Heart right ventricle (tissue), 16 donors: ENCODE measurements at regions not wholly inside any gene's neighbourhood (a gene's known extent, or its start where the extent isn't known, plus 50 kb on each side); places are given as distances from the start of the nearest gene placed in this dataset.

Experiments used
- ATAC-seq, 8 donors: fragments of 200-7000 bp; cut with Tn5 transposase; one replicate each; pipeline ENCODE4 v1.9.1; 2020; ENCODE audit warnings: mild to moderate bottlenecking in 8 of 8, moderate library complexity in 8 of 8, moderate number of reproducible peaks in 1 of 8
- DNase-seq, 2 donors: peaks; one replicate each; pipeline ENCODE4 v3.0.0-alpha.2; 2020
- H3K27ac ChIP-seq, 10 donors: fragments of 200-600 bp; sonication (generic) in 2 of 10; one replicate each; pipeline versions ENCODE4 v1.5.0 to v1.8.0; 2020 to 2022; ENCODE audit warnings: mild to moderate bottlenecking in 3 of 10
- H3K27me3 ChIP-seq, 7 donors: fragments of 200-600 bp; one replicate each; pipeline ENCODE4 v1.8.0; 2021 to 2022; ENCODE audit warnings: mild to moderate bottlenecking in 2 of 7
- H3K36me3 ChIP-seq, 9 donors: fragments of 200-600 bp; sonication (generic) in 1 of 9; one replicate each; pipeline versions ENCODE4 v1.5.0 to v1.8.0; 2020 to 2022; ENCODE audit warnings: mild to moderate bottlenecking in 2 of 9
- H3K4me1 ChIP-seq, 9 donors: fragments of 200-600 bp; sonication (generic) in 1 of 9; one replicate each; pipeline versions ENCODE4 v1.5.0 to v1.8.0; 2020 to 2022; ENCODE audit warnings: mild to moderate bottlenecking in 4 of 9
- H3K4me3 ChIP-seq, 10 donors: fragments of 200-600 bp; sonication (generic) in 2 of 10; one replicate each; pipeline versions ENCODE4 v1.5.0 to v1.8.0; 2020 to 2022; ENCODE audit warnings: mild to moderate bottlenecking in 7 of 10, moderate library complexity in 2 of 10
- H3K9me3 ChIP-seq, 11 donors: fragments of 200-600 bp in 10 of 11; sonication (generic) in 2 of 11; one replicate each; pipeline versions ENCODE4 v1.5.0 to v1.8.0; 2013 to 2022; ENCODE audit warnings: mild to moderate bottlenecking in 2 of 11, control low read depth in 1 of 11, moderate library complexity in 1 of 11
- CTCF ChIP-seq, 9 donors: fragments of 200-600 bp; sonication (generic) in 2 of 9; IDR thresholded peaks; one replicate each; pipeline versions ENCODE4 v1.5.0 to v1.8.0; 2021 to 2022; ENCODE audit warnings: antibody characterized with exemption in 9 of 9, mild to moderate bottlenecking in 5 of 9, moderate library complexity in 1 of 9
- WGBS, 2 donors: extraction: QIAGEN DNeasy Blood & Tissue Kit; methylation state at CpG; one replicate each; pipeline ENCODE4 v1.1.7; 2013; ENCODE audit warnings: inconsistent platforms in 1 of 2; 5-methylcytosine and 5-hydroxymethylcytosine counted together
- intact Hi-C, 10 donors: fragments of 100-400 bp; cut with DNase I; formaldehyde crosslinking; loops; one replicate each; pipeline versions ENCODE4 v1.11.1 to v1.14.2; 2022
- donor health status: Arrhythmogenic right ventricular cardiomyopathy.
- donor health status: ischemic (EF 13 %, LVEDD 7.1; RV severe dilation, severe dysfunction).
- donor health status: healthy with polysubstance abuse.
- donor health status: DM: no; HTN: yes; CAD: no.
- donor health status: DM: no; HTN: no; CAD: no.
- donor health status: ischemic (EF 25% LVEDD 6.9; RV normal size, moderate dysfunction).
- donor health status: ischemic (EF 25% LVEDD 5.7; RV mildly dilated, moderate dysfunction).
- donor health status: healthy.
- donor health status: DM: yes; HTN: yes; CAD: no.
- donor health status: Ischemic cardiomyopathy.
- donor health status: ischemic (EF 35%, LVEDD 5.7; RV mildly dilated, moderate dysfunction).
- donor health status: nonischemic (EF 11% LVEDD 7.7; RV severe dilation, severe dysfunction).
- donor health status: DM: yes; HTN: yes; CAD: no.
- donor health status: PGD.
- donor health status: ischemic (EF 29% LVEDD 5.4; RV normal size, mild dysfunction).
- donor health status: nonischemic (EF 23%, LVEDD 6.1; RV moderate dilation, normal function).

DNA sequence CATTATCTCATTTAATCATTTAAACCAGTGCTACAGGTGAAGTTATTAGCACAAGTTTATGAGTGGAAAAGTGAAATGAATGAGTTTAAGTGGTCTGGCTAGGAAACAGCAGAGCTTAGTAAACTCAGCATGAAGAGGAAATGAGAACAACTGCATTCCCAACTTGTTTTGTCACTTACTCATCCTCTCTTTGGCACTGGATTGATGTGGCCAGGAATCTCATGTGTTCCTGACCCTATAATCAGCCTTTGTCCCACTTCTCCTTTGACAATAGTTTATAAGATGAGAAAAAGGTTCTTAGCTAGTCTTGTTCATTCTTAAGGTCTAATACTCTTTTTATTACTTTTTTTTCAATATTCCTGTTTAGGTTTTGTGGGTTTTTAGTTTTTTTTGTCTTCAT, 559.2 kb upstream of the TLE4 start:
- H3K4me1 ChIP-seq: no peaks in the 10 kb centered on the region
- ATAC-seq (no peak), DNase-seq (no peak)
- H3K36me3 ChIP-seq: no peaks in the 10 kb centered on the region
- H3K9me3 ChIP-seq: no peaks in the 10 kb centered on the region
- intact Hi-C loops: no loop called here
- H3K27ac ChIP-seq: no peak overlapping the region
- TF ChIP-seq CTCF (IDR thresholded peaks at IDR 0.05): no peak
- H3K27me3 ChIP-seq: no peaks in the 10 kb centered on the region
- H3K4me3 ChIP-seq: no peak overlapping the region

- 59 to 63% methylated on average over 3 of the region's 3 CpGs for WGBS, 2 donors
- Histone ChIP-seq H3K4me1 (no peaks in the 10 kb centered on the region), H3K9me3 (no peaks in the 10 kb centered on the region), H3K27me3 (no peaks in the 10 kb centered on the region), H3K27ac (no peak overlapping the region), H3K4me3 (no peak overlapping the region), H3K36me3 (no peaks in the 10 kb centered on the region)
- intact Hi-C loops: no loop called here
- TF ChIP-seq CTCF (IDR thresholded peaks at IDR 0.05): no peak
- DNase-seq (no peak), ATAC-seq (no peak)
Measured at GRCh38 chr9:79013715-79014610, 557.8 kb upstream of the TLE4 start.

DNA sequence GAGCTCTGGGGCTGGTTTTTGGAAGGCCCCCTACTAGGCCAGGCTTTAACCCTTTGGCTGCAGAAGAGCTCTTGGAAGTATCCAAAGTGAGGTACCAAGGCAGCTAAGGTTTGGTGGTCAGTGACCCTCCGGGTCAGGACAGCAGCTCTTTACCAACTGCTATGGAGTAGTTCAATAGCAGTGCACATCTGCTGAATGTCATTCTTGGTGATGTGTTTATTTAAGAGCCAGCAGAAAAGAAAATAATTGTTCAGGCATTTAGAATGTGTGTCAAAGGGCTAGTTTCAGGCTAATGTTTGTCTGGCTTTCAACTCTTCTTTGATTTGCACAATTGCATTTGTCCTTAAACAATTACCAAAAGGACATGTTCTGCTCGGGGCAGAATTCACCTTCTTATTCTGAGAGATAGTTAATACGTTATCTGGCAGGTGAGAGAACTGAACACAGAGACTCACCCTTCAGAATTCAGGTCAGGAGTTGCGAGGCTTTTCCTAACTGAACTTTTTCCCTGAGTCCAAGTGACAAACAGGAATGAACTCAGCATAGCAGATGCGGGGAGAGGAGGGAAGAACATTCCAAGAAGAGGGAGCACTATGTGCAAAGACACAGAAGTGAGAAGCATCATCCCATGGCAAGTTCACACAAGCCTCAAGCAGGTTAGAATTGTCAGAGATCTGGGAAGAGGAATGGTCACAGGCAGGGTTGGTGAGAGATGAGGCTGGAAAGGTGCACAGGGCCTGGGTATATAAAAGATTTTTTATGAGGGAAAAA, 556.7 kb upstream of the TLE4 start:
- intact Hi-C loops: no loop called here
- no peaks in the 10 kb centered on the region for H3K36me3 ChIP-seq
- no peak for ATAC-seq
- H3K4me1 ChIP-seq: no peaks in the 10 kb centered on the region
- DNase-seq: no peak
- H3K27me3 ChIP-seq: no peaks in the 10 kb centered on the region
- no peak overlapping the region for H3K27ac ChIP-seq
- no peak overlapping the region for H3K4me3 ChIP-seq
- TF ChIP-seq CTCF (IDR thresholded peaks at IDR 0.05): no peak
- H3K9me3 ChIP-seq: no peaks in the 10 kb centered on the region
- 61 to 62% methylated on average over 5 of the region's 5 CpGs for WGBS, 2 donors

- TF ChIP-seq CTCF (IDR thresholded peaks at IDR 0.05): no peak
- no peaks in the 10 kb centered on the region for H3K27me3 ChIP-seq
- no peaks in the 10 kb centered on the region for H3K9me3 ChIP-seq
- ATAC-seq (no peak), DNase-seq (no peak)
- no peaks in the 10 kb centered on the region for H3K36me3 ChIP-seq
- intact Hi-C loops: no loop called here
- H3K4me1 ChIP-seq: no peaks in the 10 kb centered on the region
- H3K27ac ChIP-seq: no peak overlapping the region
- 70 to 75% methylated on average over 4 of the region's 4 CpGs for whole genome bisulfite sequencing, 2 donors
- no peak overlapping the region for H3K4me3 ChIP-seq
Measured at GRCh38 chr9:79015951-79016350, 555.8 kb upstream of the TLE4 start.
